Heart left ventricle (tissue), 13 donors: ENCODE measurements at regions not wholly inside any gene's neighbourhood (a gene's known extent, or its start where the extent isn't known, plus 50 kb on each side); places are given as distances from the start of the nearest gene placed in this dataset.

Experiments
- POLR2A ChIP-seq, 2 donors: fragments of 450-650 bp; IDR thresholded peaks; one replicate each; pipeline ENCODE4 v1.6.1; 2017; ENCODE audit warnings: antibody characterized with exemption in 2 of 2, mild to moderate bottlenecking in 2 of 2, moderate library complexity in 2 of 2
- TF ChIP-seq, protein P1 (sequence below), 12 donors: fragments of 200-600 bp; sonication (generic) in 4 of 12; IDR thresholded peaks; one replicate each; pipeline versions ENCODE4 v1.5.0 to v1.8.0; 2018 to 2022; ENCODE audit warnings: antibody characterized with exemption in 12 of 12, mild to moderate bottlenecking in 5 of 12
- donor health status: ischemic (EF 13 %, LVEDD 7.1; RV severe dilation, severe dysfunction).
- donor health status: DM: no; HTN: yes; CAD: no.
- donor health status: DM: no; HTN: no; CAD: no.
- donor health status: ischemic (EF 25% LVEDD 6.9; RV normal size, moderate dysfunction).
- donor health status: ischemic (EF 25% LVEDD 5.7; RV mildly dilated, moderate dysfunction).
- donor health status: ischemic (EF 35%, LVEDD 5.7; RV mildly dilated, moderate dysfunction).
- donor health status: nonischemic (EF 11% LVEDD 7.7; RV severe dilation, severe dysfunction).
- donor health status: DM: yes; HTN: yes; CAD: no.
- donor health status: PGD.
- donor health status: ischemic (EF 29% LVEDD 5.4; RV normal size, mild dysfunction).
- donor health status: nonischemic (EF 23%, LVEDD 6.1; RV moderate dilation, normal function).

GRCh38 chr3:159158213-159158612 lies 356.4 kb downstream of the MFSD1 start:
- TF ChIP-seq, protein P1, sequence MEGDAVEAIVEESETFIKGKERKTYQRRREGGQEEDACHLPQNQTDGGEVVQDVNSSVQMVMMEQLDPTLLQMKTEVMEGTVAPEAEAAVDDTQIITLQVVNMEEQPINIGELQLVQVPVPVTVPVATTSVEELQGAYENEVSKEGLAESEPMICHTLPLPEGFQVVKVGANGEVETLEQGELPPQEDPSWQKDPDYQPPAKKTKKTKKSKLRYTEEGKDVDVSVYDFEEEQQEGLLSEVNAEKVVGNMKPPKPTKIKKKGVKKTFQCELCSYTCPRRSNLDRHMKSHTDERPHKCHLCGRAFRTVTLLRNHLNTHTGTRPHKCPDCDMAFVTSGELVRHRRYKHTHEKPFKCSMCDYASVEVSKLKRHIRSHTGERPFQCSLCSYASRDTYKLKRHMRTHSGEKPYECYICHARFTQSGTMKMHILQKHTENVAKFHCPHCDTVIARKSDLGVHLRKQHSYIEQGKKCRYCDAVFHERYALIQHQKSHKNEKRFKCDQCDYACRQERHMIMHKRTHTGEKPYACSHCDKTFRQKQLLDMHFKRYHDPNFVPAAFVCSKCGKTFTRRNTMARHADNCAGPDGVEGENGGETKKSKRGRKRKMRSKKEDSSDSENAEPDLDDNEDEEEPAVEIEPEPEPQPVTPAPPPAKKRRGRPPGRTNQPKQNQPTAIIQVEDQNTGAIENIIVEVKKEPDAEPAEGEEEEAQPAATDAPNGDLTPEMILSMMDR (IDR thresholded peaks at IDR 0.05): no peak
- TF ChIP-seq POLR2A (IDR thresholded peaks at IDR 0.05): no peak
